ENCODE measurements at regions not wholly inside any gene's neighbourhood (a gene's known extent, or its start where the extent isn't known, plus 50 kb on each side); places are given as distances from the start of the nearest gene placed in this dataset.

DNA sequence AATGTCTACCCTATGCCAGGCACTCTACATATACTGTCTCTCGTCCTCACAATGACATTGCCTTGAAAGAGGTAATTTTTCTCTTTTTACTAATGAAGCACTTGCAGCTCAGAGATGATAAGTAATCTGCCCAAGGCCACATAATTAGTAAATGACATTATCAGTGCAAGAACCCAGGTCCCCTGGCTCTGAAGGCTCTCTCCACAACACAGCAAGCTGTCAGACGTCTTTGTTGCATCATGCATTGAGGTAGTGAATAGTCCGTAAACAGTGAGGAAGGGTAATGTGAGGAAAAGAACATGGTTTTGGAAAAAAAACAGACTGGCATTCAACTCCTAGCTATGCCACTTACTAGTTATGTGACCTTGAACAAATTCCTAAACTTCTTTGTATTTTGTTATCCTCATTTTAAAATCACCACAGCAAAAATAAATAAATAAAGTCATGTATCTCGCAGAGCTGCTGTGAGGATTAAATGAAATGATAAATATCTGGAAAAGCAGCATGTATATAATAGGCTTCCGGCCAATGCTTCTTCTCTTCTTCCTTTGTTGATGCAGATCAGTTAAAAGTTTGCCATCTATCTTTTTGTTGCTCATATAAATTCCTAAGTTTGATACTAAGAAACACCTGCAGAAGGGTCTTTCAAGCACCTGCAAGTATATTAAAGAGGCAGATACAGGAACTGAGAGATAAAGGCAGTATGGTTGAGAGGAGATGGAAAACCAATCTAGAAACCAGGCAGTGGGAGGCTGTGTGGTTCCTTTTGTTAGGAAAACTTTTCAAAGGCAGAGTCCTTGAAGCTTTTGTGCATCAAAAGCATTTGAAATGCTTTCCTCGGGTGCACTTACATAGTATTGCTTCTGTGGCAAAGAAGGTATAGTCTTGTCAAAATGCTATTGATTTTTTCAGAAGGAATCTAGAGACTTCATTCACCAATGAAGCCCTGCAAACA is 82.8 kb downstream of the BTG1 start:
- no peak overlapping the region for H3K4me3 ChIP-seq
- H3K9ac ChIP-seq (ENCODE audit: insufficient read depth in 1 of 2, low read length in 2 of 2): no peak overlapping the region
- TF ChIP-seq, protein P1, sequence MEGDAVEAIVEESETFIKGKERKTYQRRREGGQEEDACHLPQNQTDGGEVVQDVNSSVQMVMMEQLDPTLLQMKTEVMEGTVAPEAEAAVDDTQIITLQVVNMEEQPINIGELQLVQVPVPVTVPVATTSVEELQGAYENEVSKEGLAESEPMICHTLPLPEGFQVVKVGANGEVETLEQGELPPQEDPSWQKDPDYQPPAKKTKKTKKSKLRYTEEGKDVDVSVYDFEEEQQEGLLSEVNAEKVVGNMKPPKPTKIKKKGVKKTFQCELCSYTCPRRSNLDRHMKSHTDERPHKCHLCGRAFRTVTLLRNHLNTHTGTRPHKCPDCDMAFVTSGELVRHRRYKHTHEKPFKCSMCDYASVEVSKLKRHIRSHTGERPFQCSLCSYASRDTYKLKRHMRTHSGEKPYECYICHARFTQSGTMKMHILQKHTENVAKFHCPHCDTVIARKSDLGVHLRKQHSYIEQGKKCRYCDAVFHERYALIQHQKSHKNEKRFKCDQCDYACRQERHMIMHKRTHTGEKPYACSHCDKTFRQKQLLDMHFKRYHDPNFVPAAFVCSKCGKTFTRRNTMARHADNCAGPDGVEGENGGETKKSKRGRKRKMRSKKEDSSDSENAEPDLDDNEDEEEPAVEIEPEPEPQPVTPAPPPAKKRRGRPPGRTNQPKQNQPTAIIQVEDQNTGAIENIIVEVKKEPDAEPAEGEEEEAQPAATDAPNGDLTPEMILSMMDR (IDR thresholded peaks at IDR 0.05; ENCODE audit: control extremely low read depth, extremely low read depth): no peak
- DNase-seq: no peak
- H3K27me3 ChIP-seq (ENCODE audit: control insufficient read depth in 3 of 3, insufficient read depth in 3 of 3, low read length in 2 of 3): no peaks in the 10 kb centered on the region
- H3K4me1 ChIP-seq (ENCODE audit: control insufficient read depth in 5 of 5, insufficient read depth in 5 of 5, low read length in 5 of 5): peaks cover 2 to 35% (median 14%) of the 10 kb centered on the region in 5 donors
- WGBS, 2 donors: 70 to 83% methylated on average over 6 of the region's 6 CpGs
- H3K27ac ChIP-seq (ENCODE audit: low read depth in 1 of 2, low read length in 1 of 2): no peak overlapping the region
- ATAC-seq (ENCODE audit: insufficient read depth, low FRiP score): no peak
- no peaks in the 10 kb centered on the region for H3K9me3 ChIP-seq (ENCODE audit: control insufficient read depth in 4 of 4, insufficient read depth in 3 of 4, low read length in 3 of 4)
- no peaks in the 10 kb centered on the region for H3K36me3 ChIP-seq (ENCODE audit: control insufficient read depth in 4 of 4, insufficient read depth in 4 of 4, low read length in 4 of 4)

GRCh38 chr12:92061061-92061460 is 84.6 kb downstream of the BTG1 start:
- H3K9me3 ChIP-seq (ENCODE audit: control insufficient read depth in 4 of 4, insufficient read depth in 3 of 4, low read length in 3 of 4): no peaks in the 10 kb centered on the region
- H3K9ac ChIP-seq (ENCODE audit: insufficient read depth in 1 of 2, low read length in 2 of 2): no peak overlapping the region
- H3K4me3 ChIP-seq: no peak overlapping the region
- TF ChIP-seq, protein P1 (IDR thresholded peaks at IDR 0.05; ENCODE audit: control extremely low read depth, extremely low read depth): no peak
- no peak overlapping the region for H3K27ac ChIP-seq (ENCODE audit: low read depth in 1 of 2, low read length in 1 of 2)
- DNase-seq (no peak), ATAC-seq (ENCODE audit: insufficient read depth, low FRiP score) (no peak)
- peaks cover 2 to 35% (median 14%) of the 10 kb centered on the region in 5 donors for H3K4me1 ChIP-seq (ENCODE audit: control insufficient read depth in 5 of 5, insufficient read depth in 5 of 5, low read length in 5 of 5)
- no peaks in the 10 kb centered on the region for H3K36me3 ChIP-seq (ENCODE audit: control insufficient read depth in 4 of 4, insufficient read depth in 4 of 4, low read length in 4 of 4)
- no peaks in the 10 kb centered on the region for H3K27me3 ChIP-seq (ENCODE audit: control insufficient read depth in 3 of 3, insufficient read depth in 3 of 3, low read length in 2 of 3)

DNA sequence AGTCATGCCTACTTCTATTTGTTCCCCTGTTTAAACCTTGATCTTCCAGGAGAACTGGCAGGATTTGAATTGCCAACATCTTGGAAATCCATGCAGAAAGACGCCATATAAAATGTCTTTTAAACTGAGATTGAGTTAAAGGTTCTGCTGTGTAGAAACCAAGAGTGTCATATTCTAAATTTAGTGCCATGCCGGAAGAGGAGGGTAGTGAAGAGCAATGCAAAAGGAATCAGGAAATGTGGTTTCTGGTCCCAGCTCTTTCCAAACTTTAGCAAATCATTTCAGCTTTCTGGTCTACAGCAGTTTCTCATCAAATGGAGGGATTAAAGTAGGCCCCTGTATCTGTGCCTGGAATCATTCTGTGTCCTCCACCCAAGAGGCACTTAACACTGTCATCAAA is 85.7 kb downstream of the BTG1 start:
- WGBS, 2 donors: 33 to 68% methylated on average over 2 of the region's 2 CpGs
- H3K27me3 ChIP-seq (ENCODE audit: control insufficient read depth in 3 of 3, insufficient read depth in 3 of 3, low read length in 2 of 3): no peaks in the 10 kb centered on the region
- no peak overlapping the region for H3K4me3 ChIP-seq
- TF ChIP-seq, protein P1 (IDR thresholded peaks at IDR 0.05; ENCODE audit: control extremely low read depth, extremely low read depth): no peak
- no peaks in the 10 kb centered on the region for H3K36me3 ChIP-seq (ENCODE audit: control insufficient read depth in 4 of 4, insufficient read depth in 4 of 4, low read length in 4 of 4)
- H3K4me1 ChIP-seq (ENCODE audit: control insufficient read depth in 5 of 5, insufficient read depth in 5 of 5, low read length in 5 of 5): peaks cover 0 to 27% (median 8%) of the 10 kb centered on the region in 5 donors
- no peak overlapping the region for H3K9ac ChIP-seq (ENCODE audit: insufficient read depth in 1 of 2, low read length in 2 of 2)
- DNase-seq (no peak), ATAC-seq (ENCODE audit: insufficient read depth, low FRiP score) (no peak)
- peak overlapping the region; percentile 9 to 60 for H3K27ac ChIP-seq (ENCODE audit: low read depth in 1 of 2, low read length in 1 of 2)
- H3K9me3 ChIP-seq (ENCODE audit: control insufficient read depth in 4 of 4, insufficient read depth in 3 of 4, low read length in 3 of 4): no peaks in the 10 kb centered on the region
